SK-N-MC (cell line): ENCODE measurements at regions not wholly inside any gene's neighbourhood (a gene's known extent, or its start where the extent isn't known, plus 50 kb on each side); places are given as distances from the start of the nearest gene placed in this dataset.

Source experiments
- DNase-seq: peaks from one replicate; pipeline ENCODE4 v3.0.0-alpha.2; 2011; ENCODE audit warnings: low read depth, low spot score
- H3K27ac ChIP-seq: fragments of 200-600 bp; sonication (generic); 2 replicates; pipeline ENCODE4 v1.5.1; 2016; ENCODE audit warnings: mixed run types
- H3K36me3 ChIP-seq: fragments of 200-600 bp; sonication (generic); 2 replicates; pipeline ENCODE4 v1.6.1; 2017; ENCODE audit warnings: antibody characterized with exemption, low read length, mixed read lengths; ENCODE audit not compliant: insufficient read depth
- H3K4me3 ChIP-seq: fragments of 200-600 bp; sonication (generic); 2 replicates; pipeline ENCODE4 v1.5.1; 2016
- H3K9ac ChIP-seq: fragments of 200-600 bp; sonication (generic); 2 replicates; pipeline ENCODE4 v1.8.0; 2017; ENCODE audit warnings: mixed run types, mixed read lengths; ENCODE audit not compliant: insufficient read length
- H3K9me3 ChIP-seq: fragments of 200-600 bp; sonication (generic); 2 replicates; pipeline ENCODE4 v1.6.1; 2017; ENCODE audit warnings: low read depth, mild to moderate bottlenecking, antibody characterized with exemption, low read length, moderate library complexity, mixed read lengths
- EZH2 ChIP-seq: fragments of 200-600 bp; sonication (generic); IDR thresholded peaks from one replicate; pipeline ENCODE4 v1.6.1; 2017; ENCODE audit warnings: antibody characterized with exemption
- FOXP2 ChIP-seq: optimal IDR thresholded peaks from 2 replicates; pipeline ENCODE3; 2011; ENCODE audit warnings: mild to moderate bottlenecking, moderate library complexity; ENCODE audit not compliant: insufficient read depth; ENCODE audit errors: extremely low read length, control extremely low read depth
- POLR2AphosphoS5 ChIP-seq: IDR thresholded peaks from 2 replicates; pipeline ENCODE4 v1.6.1; 2012; ENCODE audit warnings: mild to moderate bottlenecking, low read depth, low read length, borderline replicate concordance

GRCh38 chr2:223545830-223546229 is 56.3 kb downstream of the SCG2 start:
- H3K27ac ChIP-seq = no peak overlapping the region
- DNase-seq = no peak
- H3K9ac ChIP-seq = no peak overlapping the region
- H3K36me3 ChIP-seq = no peaks in the 10 kb centered on the region
- TF ChIP-seq POLR2AphosphoS5 (no peak), FOXP2 (no peak), EZH2 (no peak)
- H3K4me3 ChIP-seq = no peak overlapping the region
- H3K9me3 ChIP-seq = no peaks in the 10 kb centered on the region
